ENCODE measurements at regions not wholly inside any gene's neighbourhood (a gene's known extent, or its start where the extent isn't known, plus 50 kb on each side); places are given as distances from the start of the nearest gene placed in this dataset.
A peak's percentile ranks its signal among the peaks of the same experiment; 100 is the strongest.

GRCh38 chr12:77438644-77439043 lies 373.3 kb upstream of the E2F7 start:
- DNase-seq (ENCODE audit: low read depth): no peak
- no peak for TF ChIP-seq CTCF (conservative IDR thresholded peaks at IDR 0.05; ENCODE audit: control insufficient read depth, insufficient read depth, low read depth, low read length)
- no peak overlapping the region for H3K4me3 ChIP-seq (ENCODE audit: control insufficient read depth, low read depth, low read length)

GRCh38 chr12:77437206-77437605 lies 371.8 kb upstream of the E2F7 start:
- no peak overlapping the region for H3K4me3 ChIP-seq (ENCODE audit: control insufficient read depth, low read depth, low read length)
- DNase-seq (ENCODE audit: low read depth): no peak
- TF ChIP-seq CTCF (conservative IDR thresholded peaks at IDR 0.05; ENCODE audit: control insufficient read depth, insufficient read depth, low read depth, low read length): no peak

GRCh38 chr12:77435446-77436091 lies 370.2 kb upstream of the E2F7 start:
- no peak overlapping the region for H3K4me3 ChIP-seq (ENCODE audit: control insufficient read depth, low read depth, low read length)
- no peak for DNase-seq (ENCODE audit: low read depth)
- TF ChIP-seq CTCF (conservative IDR thresholded peaks at IDR 0.05; ENCODE audit: control insufficient read depth, insufficient read depth, low read depth, low read length): no peak

- peak; percentile 15 for DNase-seq (ENCODE audit: low read depth)
- H3K4me3 ChIP-seq (ENCODE audit: control insufficient read depth, low read depth, low read length): no peak overlapping the region
- no peak for TF ChIP-seq CTCF (conservative IDR thresholded peaks at IDR 0.05; ENCODE audit: control insufficient read depth, insufficient read depth, low read depth, low read length)
These were observed 368.4 kb upstream of the E2F7 start for GRCh38 chr12:77433799-77434198.

- no peak for TF ChIP-seq CTCF (conservative IDR thresholded peaks at IDR 0.05; ENCODE audit: control insufficient read depth, insufficient read depth, low read depth, low read length)
- no peak overlapping the region for H3K4me3 ChIP-seq (ENCODE audit: control insufficient read depth, low read depth, low read length)
- DNase-seq (ENCODE audit: low read depth): no peak
These were observed 364.1 kb upstream of the E2F7 start for GRCh38 chr12:77429426-77429825.

- no peak overlapping the region for H3K4me3 ChIP-seq (ENCODE audit: control insufficient read depth, low read depth, low read length)
- TF ChIP-seq CTCF (conservative IDR thresholded peaks at IDR 0.05; ENCODE audit: control insufficient read depth, insufficient read depth, low read depth, low read length): no peak
- DNase-seq (ENCODE audit: low read depth): no peak
These were observed 355.8 kb upstream of the E2F7 start for GRCh38 chr12:77421152-77421551.

- DNase-seq (ENCODE audit: low read depth): no peak
- no peak overlapping the region for H3K4me3 ChIP-seq (ENCODE audit: control insufficient read depth, low read depth, low read length)
- TF ChIP-seq CTCF (conservative IDR thresholded peaks at IDR 0.05; ENCODE audit: control insufficient read depth, insufficient read depth, low read depth, low read length): no peak
These were observed 344.2 kb upstream of the E2F7 start for GRCh38 chr12:77409551-77409950.
